SK-N-SH (cell line): ENCODE measurements at regions not wholly inside any gene's neighbourhood (a gene's known extent, or its start where the extent isn't known, plus 50 kb on each side); places are given as distances from the start of the nearest gene placed in this dataset.

Source experiments
- CTCF ChIA-PET: fragments of 300-600, 350-600 bp; formaldehyde crosslinking; extraction: SDS; loops from one replicate; lab custom pipeline; 2021; lab: Yijun Ruan, JAX
- POLR2A ChIA-PET: fragments of 350-600 bp; sonication (Branson Sonifier 250); formaldehyde crosslinking; extraction: SDS; loops from one replicate; lab custom pipeline; 2020; ENCODE audit warnings: antibody characterized with exemption, inconsistent platforms; lab: Yijun Ruan, JAX
- DNase-seq: peaks from one replicate; pipeline ENCODE4 v3.0.0; 2012
- H2AFZ ChIP-seq: fragments of 200-600 bp; sonication (generic); 2 replicates; pipeline ENCODE4 v1.8.1; 2016; ENCODE audit warnings: antibody characterized with exemption, mild to moderate bottlenecking, low read depth
- H3F3A ChIP-seq: fragments of 200-600 bp; sonication (generic); replicated peaks from 2 replicates; pipeline ENCODE3; 2016; ENCODE audit warnings: antibody characterized with exemption, mild to moderate bottlenecking; ENCODE audit not compliant: insufficient read depth
- H3K27ac ChIP-seq, 2 experiments: fragments of 200-500 bp in 1 of 2; fragments of 200-600 bp in 1 of 2; sonication (Bioruptor generic) in 1 of 2; sonication (generic), shearing (Covaris generic) in 1 of 2; 2 replicates each; pipeline versions ENCODE4 v1.5.1 to v1.6.1; 2014 to 2016; ENCODE audit warnings: low read depth in 2 of 2, inconsistent platforms in 1 of 2, low read length in 1 of 2, mild to moderate bottlenecking in 1 of 2, mixed read lengths in 1 of 2
- H3K27me3 ChIP-seq: fragments of 200-600 bp; sonication (generic), shearing (Covaris generic); 2 replicates; pipeline ENCODE4 v1.6.1; 2016; ENCODE audit warnings: mixed run types; ENCODE audit not compliant: insufficient read depth
- H3K36me3 ChIP-seq, 2 experiments: fragments of 200-500 bp in 1 of 2; fragments of 200-600 bp in 1 of 2; sonication (Bioruptor generic) in 1 of 2; sonication (generic) in 1 of 2; replicated peaks in 1 of 2; 2 replicates each; pipeline versions ENCODE3 to v1.5.1; 2014 to 2016; ENCODE audit warnings: low read length in 1 of 2, mild to moderate bottlenecking in 1 of 2; ENCODE audit not compliant: insufficient read depth in 2 of 2, control insufficient read depth in 1 of 2
- H3K4me1 ChIP-seq, 2 experiments: fragments of 200-500 bp in 1 of 2; fragments of 200-600 bp in 1 of 2; sonication (Bioruptor generic) in 1 of 2; sonication (generic), shearing (Covaris generic) in 1 of 2; 2 replicates each; pipeline versions ENCODE4 v1.5.1 to v1.6.1; 2014 to 2016; ENCODE audit warnings: low read depth in 1 of 2, low read length in 1 of 2, mixed run types in 1 of 2; ENCODE audit not compliant: insufficient read depth in 2 of 2, control insufficient read depth in 1 of 2
- H3K4me2 ChIP-seq: fragments of 200-600 bp; sonication (generic), shearing (Covaris generic); 2 replicates; pipeline ENCODE4 v1.6.1; 2017; ENCODE audit warnings: mixed run types
- H3K4me3 ChIP-seq, 2 experiments: fragments of 200-500 bp in 1 of 2; fragments of 200-600 bp in 1 of 2; sonication (Bioruptor generic) in 1 of 2; sonication (generic), shearing (Covaris generic) in 1 of 2; 2 replicates each; pipeline versions ENCODE4 v1.5.1 to v1.8.1; 2014 to 2016; ENCODE audit warnings: low read depth in 2 of 2, inconsistent platforms in 1 of 2, low read length in 1 of 2, mild to moderate bottlenecking in 1 of 2, mixed read lengths in 1 of 2, moderate library complexity in 1 of 2
- H3K79me2 ChIP-seq: fragments of 200-600 bp; sonication (generic); 2 replicates; pipeline ENCODE4 v1.8.1; 2017; ENCODE audit warnings: mild to moderate bottlenecking; ENCODE audit not compliant: insufficient read depth
- H3K9ac ChIP-seq: fragments of 200-600 bp; sonication (generic); 2 replicates; pipeline ENCODE4 v1.6.1; 2017; ENCODE audit warnings: mixed run types
- H3K9me2 ChIP-seq: fragments of 200-600 bp; sonication (generic); 2 replicates; pipeline ENCODE4 v1.6.1; 2017; ENCODE audit warnings: mixed run types
- H3K9me3 ChIP-seq: fragments of 200-600 bp; sonication (generic); 2 replicates; pipeline ENCODE4 v1.6.1; 2017; ENCODE audit warnings: mixed run types, mild to moderate bottlenecking, moderate library complexity
- H4K20me1 ChIP-seq: fragments of 200-600 bp; sonication (generic); 2 replicates; pipeline ENCODE4 v1.6.1; 2017; ENCODE audit warnings: mild to moderate bottlenecking, mixed run types; ENCODE audit not compliant: insufficient read depth
- ELF1 ChIP-seq: IDR thresholded peaks from 2 replicates; pipeline ENCODE4 v1.4.0; 2012
- EP300 ChIP-seq, 2 experiments: IDR thresholded peaks; 2 replicates each; pipeline versions ENCODE4 v1.4.0 to v1.6.1; 2012; ENCODE audit warnings: borderline replicate concordance in 1 of 2, low read depth in 1 of 2, low read length in 1 of 2
- EZH2phosphoT487 ChIP-seq: fragments of 200-600 bp; sonication (generic); IDR thresholded peaks from 2 replicates; pipeline ENCODE4 v1.6.1; 2017; ENCODE audit warnings: low read depth, mixed run types, mild to moderate bottlenecking, antibody characterized with exemption, moderate library complexity, borderline replicate concordance
- FOSL2 ChIP-seq: IDR thresholded peaks from 2 replicates; pipeline ENCODE4 v1.4.0; 2012; ENCODE audit warnings: low read depth, mild to moderate bottlenecking, moderate library complexity, borderline replicate concordance
- FOXJ3 ChIP-seq: sonication (generic); formaldehyde crosslinking; IDR thresholded peaks from 2 replicates; pipeline ENCODE4 v1.5.1; 2020; ENCODE audit warnings: mild to moderate bottlenecking, missing genetic modification reagents
- FOXM1 ChIP-seq: IDR thresholded peaks from 2 replicates; pipeline ENCODE4 v1.4.0; 2012; ENCODE audit warnings: low read depth, mild to moderate bottlenecking
- MXI1 ChIP-seq: IDR thresholded peaks from 2 replicates; pipeline ENCODE4 v1.6.1; 2012; ENCODE audit warnings: mild to moderate bottlenecking, low read depth, low read length, improper control_type of control experiment
- POLR2AphosphoS5 ChIP-seq: IDR thresholded peaks from 2 replicates; pipeline ENCODE4 v1.6.1; 2012; ENCODE audit warnings: low read depth, low read length
- RCOR1 ChIP-seq: fragments of 150-350 bp; IDR thresholded peaks from 2 replicates; pipeline ENCODE4 v1.6.1; 2017; ENCODE audit warnings: antibody characterized with exemption, low read length
- RFX5 ChIP-seq: IDR thresholded peaks from 2 replicates; pipeline ENCODE4 v1.6.1; 2012; ENCODE audit warnings: mild to moderate bottlenecking, improper control_type of control experiment, low read length
- TEAD4 ChIP-seq: IDR thresholded peaks from 2 replicates; pipeline ENCODE4 v1.4.0; 2012; ENCODE audit warnings: mild to moderate bottlenecking, borderline replicate concordance; ENCODE audit not compliant: insufficient read depth
- WGBS: methylation state at CpG from one replicate; pipeline ENCODE4 v1.1.6; 2017; ENCODE audit warnings: low lambda C conversion rate; 5-methylcytosine and 5-hydroxymethylcytosine counted together
- TF ChIP-seq, protein P1 (sequence below): fragments of 200-600 bp; sonication (generic); IDR thresholded peaks from 2 replicates; pipeline ENCODE4 v1.6.1; 2017; ENCODE audit warnings: antibody characterized with exemption, mild to moderate bottlenecking, moderate library complexity
- TF ChIP-seq, protein P2 (sequence below): fragments of 150-350 bp; IDR thresholded peaks from 2 replicates; pipeline ENCODE4 v1.6.1; 2016; ENCODE audit warnings: mild to moderate bottlenecking, low read depth, low read length
- TF ChIP-seq, protein P3 (sequence below): fragments of 150-350 bp; IDR thresholded peaks from 2 replicates; pipeline ENCODE4 v1.6.1; 2017; ENCODE audit warnings: antibody characterized with exemption, low read length, low read depth, borderline replicate concordance
- TF ChIP-seq, protein P4 (sequence below): IDR thresholded peaks from 2 replicates; pipeline ENCODE4; 2012
- TF ChIP-seq, protein P5 (sequence below): IDR thresholded peaks from 2 replicates; pipeline ENCODE4 v1.6.1; 2012; ENCODE audit warnings: mild to moderate bottlenecking, low read depth, low read length, moderate library complexity
- TF ChIP-seq, protein P6 (sequence below): IDR thresholded peaks from 2 replicates; pipeline ENCODE4 v1.4.0; 2012; ENCODE audit warnings: low read depth, borderline replicate concordance

DNA sequence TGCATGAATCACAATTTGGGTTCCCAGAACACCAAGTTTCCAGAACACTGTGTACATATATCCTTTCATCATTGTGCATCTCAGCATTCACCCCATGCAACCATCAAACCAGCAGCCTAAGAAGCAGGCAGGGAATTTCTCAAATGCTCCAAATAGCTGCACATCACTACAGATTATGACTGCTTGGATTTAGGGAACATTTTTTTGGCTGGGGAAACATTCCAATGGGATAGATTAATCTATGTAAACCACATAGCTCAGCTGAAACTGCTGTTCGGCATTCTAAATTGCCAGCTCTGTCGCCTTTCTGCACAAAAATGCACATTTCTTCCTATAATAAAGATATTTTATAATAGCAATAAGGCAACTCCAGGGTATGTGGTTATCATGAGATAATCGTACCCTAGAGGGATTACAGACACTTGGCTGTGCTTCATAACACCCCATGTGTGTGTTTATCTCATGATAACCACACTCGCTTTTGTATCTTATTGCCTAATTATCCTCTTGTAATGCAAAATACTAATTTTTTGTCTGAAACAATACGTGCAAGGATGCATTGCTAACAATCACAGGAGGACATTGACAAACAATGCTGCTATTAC lies 483.7 kb upstream of the DPH6 start (continued):
- TF ChIP-seq FOSL2 = peak; percentile 11; the same call in 1 of the 2 replicates
- TF ChIP-seq POLR2AphosphoS5 = no peak
- TF ChIP-seq, protein P1, sequence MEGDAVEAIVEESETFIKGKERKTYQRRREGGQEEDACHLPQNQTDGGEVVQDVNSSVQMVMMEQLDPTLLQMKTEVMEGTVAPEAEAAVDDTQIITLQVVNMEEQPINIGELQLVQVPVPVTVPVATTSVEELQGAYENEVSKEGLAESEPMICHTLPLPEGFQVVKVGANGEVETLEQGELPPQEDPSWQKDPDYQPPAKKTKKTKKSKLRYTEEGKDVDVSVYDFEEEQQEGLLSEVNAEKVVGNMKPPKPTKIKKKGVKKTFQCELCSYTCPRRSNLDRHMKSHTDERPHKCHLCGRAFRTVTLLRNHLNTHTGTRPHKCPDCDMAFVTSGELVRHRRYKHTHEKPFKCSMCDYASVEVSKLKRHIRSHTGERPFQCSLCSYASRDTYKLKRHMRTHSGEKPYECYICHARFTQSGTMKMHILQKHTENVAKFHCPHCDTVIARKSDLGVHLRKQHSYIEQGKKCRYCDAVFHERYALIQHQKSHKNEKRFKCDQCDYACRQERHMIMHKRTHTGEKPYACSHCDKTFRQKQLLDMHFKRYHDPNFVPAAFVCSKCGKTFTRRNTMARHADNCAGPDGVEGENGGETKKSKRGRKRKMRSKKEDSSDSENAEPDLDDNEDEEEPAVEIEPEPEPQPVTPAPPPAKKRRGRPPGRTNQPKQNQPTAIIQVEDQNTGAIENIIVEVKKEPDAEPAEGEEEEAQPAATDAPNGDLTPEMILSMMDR = no peak
- TF ChIP-seq TEAD4 = peak; percentile 74

DNA sequence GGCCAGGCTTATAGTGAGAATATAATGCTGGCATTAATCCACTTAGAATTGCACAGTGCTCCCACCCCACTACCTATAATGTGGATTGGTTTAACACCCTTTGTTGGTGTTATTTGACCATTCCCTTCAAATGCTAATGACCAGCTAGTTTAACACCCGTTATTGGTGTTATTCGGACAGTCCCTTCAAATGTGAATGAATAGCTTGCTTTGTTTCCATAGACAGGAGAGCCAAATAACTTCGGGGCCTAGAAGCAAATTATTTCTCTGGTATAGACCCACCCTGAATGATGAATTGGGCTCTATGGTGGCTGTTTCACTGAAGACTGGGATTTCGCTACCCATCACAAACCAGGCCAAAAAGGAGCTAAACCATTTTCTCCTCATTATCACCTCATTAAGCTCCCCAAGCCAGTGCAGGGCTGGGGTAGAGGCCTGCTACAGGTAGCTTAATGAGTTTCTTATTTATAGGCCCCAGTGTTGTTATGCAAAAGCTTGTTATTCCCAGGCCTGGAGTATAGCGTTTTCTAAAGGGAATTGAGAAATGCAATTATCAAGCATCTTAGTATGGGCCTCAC lies 494.1 kb upstream of the DPH6 start:
- Histone ChIP-seq H4K20me1 (no peaks in the 10 kb centered on the region), H3K9me3 (no peaks in the 10 kb centered on the region), H3K4me3 (no peak overlapping the region), H3K79me2 (no peaks in the 10 kb centered on the region), H3K4me2 (no peak overlapping the region), H3K36me3 (no peaks in the 10 kb centered on the region), H3F3A (no peaks in the 10 kb centered on the region), H3K9ac (no peak overlapping the region), H3K9me2 (no peaks in the 10 kb centered on the region), H3K4me1 (no peaks in the 10 kb centered on the region), H3K27ac (no peak overlapping the region), H2AFZ (no peak overlapping the region), H3K27me3 (no peaks in the 10 kb centered on the region)
- no peak for DNase-seq
- ChIA-PET POLR2A (no interaction called here), CTCF (no interaction called here)
- WGBS = 89% methylated on average over 5 of the region's 5 CpGs
- TF ChIP-seq, protein P2, sequence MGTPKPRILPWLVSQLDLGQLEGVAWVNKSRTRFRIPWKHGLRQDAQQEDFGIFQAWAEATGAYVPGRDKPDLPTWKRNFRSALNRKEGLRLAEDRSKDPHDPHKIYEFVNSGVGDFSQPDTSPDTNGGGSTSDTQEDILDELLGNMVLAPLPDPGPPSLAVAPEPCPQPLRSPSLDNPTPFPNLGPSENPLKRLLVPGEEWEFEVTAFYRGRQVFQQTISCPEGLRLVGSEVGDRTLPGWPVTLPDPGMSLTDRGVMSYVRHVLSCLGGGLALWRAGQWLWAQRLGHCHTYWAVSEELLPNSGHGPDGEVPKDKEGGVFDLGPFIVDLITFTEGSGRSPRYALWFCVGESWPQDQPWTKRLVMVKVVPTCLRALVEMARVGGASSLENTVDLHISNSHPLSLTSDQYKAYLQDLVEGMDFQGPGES = no peak
- TF ChIP-seq MXI1 = no peak
- TF ChIP-seq, protein P3, sequence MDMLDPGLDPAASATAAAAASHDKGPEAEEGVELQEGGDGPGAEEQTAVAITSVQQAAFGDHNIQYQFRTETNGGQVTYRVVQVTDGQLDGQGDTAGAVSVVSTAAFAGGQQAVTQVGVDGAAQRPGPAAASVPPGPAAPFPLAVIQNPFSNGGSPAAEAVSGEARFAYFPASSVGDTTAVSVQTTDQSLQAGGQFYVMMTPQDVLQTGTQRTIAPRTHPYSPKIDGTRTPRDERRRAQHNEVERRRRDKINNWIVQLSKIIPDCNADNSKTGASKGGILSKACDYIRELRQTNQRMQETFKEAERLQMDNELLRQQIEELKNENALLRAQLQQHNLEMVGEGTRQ = no peak
- no peak for TF ChIP-seq ELF1
- TF ChIP-seq, protein P4, sequence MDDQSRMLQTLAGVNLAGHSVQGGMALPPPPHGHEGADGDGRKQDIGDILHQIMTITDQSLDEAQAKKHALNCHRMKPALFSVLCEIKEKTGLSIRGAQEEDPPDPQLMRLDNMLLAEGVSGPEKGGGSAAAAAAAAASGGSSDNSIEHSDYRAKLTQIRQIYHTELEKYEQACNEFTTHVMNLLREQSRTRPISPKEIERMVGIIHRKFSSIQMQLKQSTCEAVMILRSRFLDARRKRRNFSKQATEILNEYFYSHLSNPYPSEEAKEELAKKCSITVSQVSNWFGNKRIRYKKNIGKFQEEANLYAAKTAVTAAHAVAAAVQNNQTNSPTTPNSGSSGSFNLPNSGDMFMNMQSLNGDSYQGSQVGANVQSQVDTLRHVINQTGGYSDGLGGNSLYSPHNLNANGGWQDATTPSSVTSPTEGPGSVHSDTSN = no peak
- TF ChIP-seq EZH2phosphoT487 = no peak
- TF ChIP-seq FOXJ3 = no peak
- TF ChIP-seq, protein P5, sequence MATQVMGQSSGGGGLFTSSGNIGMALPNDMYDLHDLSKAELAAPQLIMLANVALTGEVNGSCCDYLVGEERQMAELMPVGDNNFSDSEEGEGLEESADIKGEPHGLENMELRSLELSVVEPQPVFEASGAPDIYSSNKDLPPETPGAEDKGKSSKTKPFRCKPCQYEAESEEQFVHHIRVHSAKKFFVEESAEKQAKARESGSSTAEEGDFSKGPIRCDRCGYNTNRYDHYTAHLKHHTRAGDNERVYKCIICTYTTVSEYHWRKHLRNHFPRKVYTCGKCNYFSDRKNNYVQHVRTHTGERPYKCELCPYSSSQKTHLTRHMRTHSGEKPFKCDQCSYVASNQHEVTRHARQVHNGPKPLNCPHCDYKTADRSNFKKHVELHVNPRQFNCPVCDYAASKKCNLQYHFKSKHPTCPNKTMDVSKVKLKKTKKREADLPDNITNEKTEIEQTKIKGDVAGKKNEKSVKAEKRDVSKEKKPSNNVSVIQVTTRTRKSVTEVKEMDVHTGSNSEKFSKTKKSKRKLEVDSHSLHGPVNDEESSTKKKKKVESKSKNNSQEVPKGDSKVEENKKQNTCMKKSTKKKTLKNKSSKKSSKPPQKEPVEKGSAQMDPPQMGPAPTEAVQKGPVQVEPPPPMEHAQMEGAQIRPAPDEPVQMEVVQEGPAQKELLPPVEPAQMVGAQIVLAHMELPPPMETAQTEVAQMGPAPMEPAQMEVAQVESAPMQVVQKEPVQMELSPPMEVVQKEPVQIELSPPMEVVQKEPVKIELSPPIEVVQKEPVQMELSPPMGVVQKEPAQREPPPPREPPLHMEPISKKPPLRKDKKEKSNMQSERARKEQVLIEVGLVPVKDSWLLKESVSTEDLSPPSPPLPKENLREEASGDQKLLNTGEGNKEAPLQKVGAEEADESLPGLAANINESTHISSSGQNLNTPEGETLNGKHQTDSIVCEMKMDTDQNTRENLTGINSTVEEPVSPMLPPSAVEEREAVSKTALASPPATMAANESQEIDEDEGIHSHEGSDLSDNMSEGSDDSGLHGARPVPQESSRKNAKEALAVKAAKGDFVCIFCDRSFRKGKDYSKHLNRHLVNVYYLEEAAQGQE = no peak
- no peak for TF ChIP-seq RFX5
- TF ChIP-seq FOXM1 = no peak
- no peak for TF ChIP-seq EP300 (IDR thresholded peaks at IDR 0.05; ENCODE audit: borderline replicate concordance in 1 of 2, low read depth in 1 of 2, low read length in 1 of 2)
- no peak for TF ChIP-seq POLR2AphosphoS5
- no peak for TF ChIP-seq RCOR1
- TF ChIP-seq, protein P6, sequence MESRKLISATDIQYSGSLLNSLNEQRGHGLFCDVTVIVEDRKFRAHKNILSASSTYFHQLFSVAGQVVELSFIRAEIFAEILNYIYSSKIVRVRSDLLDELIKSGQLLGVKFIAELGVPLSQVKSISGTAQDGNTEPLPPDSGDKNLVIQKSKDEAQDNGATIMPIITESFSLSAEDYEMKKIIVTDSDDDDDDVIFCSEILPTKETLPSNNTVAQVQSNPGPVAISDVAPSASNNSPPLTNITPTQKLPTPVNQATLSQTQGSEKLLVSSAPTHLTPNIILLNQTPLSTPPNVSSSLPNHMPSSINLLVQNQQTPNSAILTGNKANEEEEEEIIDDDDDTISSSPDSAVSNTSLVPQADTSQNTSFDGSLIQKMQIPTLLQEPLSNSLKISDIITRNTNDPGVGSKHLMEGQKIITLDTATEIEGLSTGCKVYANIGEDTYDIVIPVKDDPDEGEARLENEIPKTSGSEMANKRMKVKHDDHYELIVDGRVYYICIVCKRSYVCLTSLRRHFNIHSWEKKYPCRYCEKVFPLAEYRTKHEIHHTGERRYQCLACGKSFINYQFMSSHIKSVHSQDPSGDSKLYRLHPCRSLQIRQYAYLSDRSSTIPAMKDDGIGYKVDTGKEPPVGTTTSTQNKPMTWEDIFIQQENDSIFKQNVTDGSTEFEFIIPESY = no peak
